GM13976 (cell line): ENCODE measurements at regions not wholly inside any gene's neighbourhood (a gene's known extent, or its start where the extent isn't known, plus 50 kb on each side); places are given as distances from the start of the nearest gene placed in this dataset.

ENCODE experiments used
- DNase-seq: peaks from one replicate; pipeline ENCODE4 v3.0.0; 2012; ENCODE audit warnings: low spot score
- in situ Hi-C: fragments of 300-500 bp; cut with MboI; formaldehyde crosslinking; loops from one replicate; pipeline ENCODE4 v1.12.0; 2022; ENCODE audit warnings: low sequenced_read_pairs, mixed read lengths, inconsistent platforms; ENCODE audit not compliant: unreplicated experiment
- TF ChIP-seq, protein P1 (sequence below): IDR thresholded peaks from 2 replicates; pipeline ENCODE4 v1.5.1; 2012; ENCODE audit warnings: borderline replicate concordance, mild to moderate bottlenecking; ENCODE audit not compliant: insufficient read depth; ENCODE audit errors: extremely low read depth, missing control alignments, control extremely low read depth

DNA sequence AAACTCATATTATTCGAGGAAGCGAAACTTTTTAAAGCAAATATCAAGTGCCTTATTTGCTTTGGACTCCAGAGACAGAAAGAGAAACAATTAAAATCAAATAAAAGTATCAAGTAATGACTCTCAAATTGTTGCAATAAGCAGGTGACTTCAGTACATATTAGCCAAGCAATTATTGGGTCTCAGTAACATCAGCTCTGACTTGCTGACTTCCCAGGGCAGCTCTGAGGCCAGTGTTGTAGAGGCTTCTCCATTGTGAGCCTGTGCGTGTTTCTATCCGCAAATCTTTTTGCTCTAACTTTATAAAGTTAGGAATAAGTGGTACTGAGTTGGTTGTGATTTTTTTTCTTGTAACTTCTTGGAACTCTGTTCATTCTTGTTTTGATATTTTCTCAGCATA lies 186.8 kb upstream of the PRLR start:
- in situ Hi-C loops: no loop called here
- no peak for DNase-seq
- TF ChIP-seq, protein P1, sequence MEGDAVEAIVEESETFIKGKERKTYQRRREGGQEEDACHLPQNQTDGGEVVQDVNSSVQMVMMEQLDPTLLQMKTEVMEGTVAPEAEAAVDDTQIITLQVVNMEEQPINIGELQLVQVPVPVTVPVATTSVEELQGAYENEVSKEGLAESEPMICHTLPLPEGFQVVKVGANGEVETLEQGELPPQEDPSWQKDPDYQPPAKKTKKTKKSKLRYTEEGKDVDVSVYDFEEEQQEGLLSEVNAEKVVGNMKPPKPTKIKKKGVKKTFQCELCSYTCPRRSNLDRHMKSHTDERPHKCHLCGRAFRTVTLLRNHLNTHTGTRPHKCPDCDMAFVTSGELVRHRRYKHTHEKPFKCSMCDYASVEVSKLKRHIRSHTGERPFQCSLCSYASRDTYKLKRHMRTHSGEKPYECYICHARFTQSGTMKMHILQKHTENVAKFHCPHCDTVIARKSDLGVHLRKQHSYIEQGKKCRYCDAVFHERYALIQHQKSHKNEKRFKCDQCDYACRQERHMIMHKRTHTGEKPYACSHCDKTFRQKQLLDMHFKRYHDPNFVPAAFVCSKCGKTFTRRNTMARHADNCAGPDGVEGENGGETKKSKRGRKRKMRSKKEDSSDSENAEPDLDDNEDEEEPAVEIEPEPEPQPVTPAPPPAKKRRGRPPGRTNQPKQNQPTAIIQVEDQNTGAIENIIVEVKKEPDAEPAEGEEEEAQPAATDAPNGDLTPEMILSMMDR: no peak

DNA sequence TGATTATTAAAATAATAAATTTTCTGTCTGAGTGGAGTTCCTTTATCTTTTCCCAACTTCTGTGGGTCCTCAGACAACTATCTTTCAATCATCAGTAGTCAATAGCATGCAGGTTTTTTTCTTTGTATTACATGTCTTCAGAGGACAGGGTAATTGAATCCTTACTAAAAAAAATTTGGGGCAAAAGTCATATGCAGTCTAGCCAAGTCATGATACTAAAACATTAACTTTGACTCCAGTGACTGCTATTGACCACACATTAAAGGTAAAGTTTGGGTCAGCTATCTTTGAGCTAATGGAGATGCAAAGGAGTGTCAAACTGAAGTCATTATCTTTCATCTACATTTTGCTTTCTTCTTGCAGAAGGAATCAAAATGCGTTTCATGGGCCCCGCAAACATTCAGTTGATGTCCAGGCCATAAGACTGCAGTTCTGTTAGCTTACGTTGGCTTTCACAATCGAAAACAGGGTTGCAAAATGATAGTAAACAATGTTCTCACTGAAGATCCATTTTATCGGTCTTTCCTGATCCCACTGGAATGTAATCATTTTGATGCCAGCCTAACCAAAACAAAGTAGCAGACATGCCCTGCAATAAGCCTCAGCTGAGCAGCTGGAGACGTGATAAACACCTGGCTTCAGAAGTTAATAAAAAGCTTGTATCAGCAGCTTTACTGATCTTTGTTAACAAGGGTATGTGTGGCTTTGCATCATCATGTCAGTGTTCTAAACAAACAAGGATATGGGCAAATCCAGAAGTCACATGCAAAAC lies 186.1 kb upstream of the PRLR start:
- DNase-seq: no peak
- in situ Hi-C loops: no loop called here
- TF ChIP-seq, protein P1: no peak

DNA sequence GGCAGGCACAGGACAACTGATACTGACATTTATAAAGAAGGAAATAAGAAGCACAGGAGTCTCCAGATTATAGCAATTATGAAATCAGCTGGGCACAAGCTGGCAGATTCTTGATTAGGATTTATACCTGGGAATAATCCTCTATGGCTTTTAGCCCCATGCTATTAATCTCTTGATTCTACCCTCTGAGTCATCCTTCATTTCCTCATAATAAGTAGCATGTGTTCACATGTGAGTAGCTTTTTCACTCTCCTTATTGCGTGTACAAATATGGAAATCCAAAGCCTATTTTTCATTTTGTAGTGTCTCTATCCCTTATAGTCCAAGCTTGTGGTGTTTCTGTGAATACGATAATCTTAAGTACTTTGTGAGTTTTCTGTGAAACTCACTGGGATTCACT lies 185.0 kb upstream of the PRLR start:
- no peak for DNase-seq
- TF ChIP-seq, protein P1: no peak
- in situ Hi-C loops: no loop called here

DNA sequence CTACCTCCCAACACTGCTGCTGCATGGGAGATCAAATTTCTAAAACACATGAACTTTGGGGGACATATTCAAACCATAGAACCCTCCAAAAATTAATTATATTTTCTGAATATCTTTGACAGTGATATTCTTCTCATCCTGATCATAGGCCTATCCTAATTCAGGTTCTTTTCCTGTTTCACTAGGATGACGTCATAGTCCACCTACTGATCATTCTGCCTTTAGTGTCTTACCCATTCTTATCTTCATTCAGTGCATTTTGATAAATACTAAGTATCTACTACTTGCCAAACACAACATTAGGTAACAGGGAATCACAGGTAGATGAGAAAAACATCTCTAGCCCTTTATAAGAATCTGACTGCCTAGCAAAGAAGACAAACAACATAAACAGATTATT lies 179.1 kb upstream of the PRLR start:
- TF ChIP-seq, protein P1: no peak
- in situ Hi-C loops: no loop called here
- DNase-seq: no peak

DNA sequence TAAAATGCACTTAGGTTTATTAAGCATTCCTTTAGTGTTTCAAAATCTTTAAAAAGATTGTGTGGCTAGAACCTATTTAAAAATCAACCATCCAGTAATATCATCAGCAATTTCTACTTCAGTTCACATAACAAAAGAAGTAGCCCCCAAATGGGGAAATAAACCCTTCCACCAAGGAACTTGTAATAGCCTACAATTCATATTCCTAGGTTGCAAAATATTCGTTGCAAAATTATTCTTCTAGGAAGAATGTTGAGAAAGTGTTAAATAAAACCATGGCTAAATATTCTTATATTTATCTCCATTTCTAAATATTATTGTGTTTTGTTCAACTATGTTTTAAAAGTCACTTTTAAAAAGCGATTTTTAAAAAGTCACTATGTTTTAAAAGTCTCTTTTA lies 177.9 kb upstream of the PRLR start:
- TF ChIP-seq, protein P1: no peak
- DNase-seq: no peak

DNA sequence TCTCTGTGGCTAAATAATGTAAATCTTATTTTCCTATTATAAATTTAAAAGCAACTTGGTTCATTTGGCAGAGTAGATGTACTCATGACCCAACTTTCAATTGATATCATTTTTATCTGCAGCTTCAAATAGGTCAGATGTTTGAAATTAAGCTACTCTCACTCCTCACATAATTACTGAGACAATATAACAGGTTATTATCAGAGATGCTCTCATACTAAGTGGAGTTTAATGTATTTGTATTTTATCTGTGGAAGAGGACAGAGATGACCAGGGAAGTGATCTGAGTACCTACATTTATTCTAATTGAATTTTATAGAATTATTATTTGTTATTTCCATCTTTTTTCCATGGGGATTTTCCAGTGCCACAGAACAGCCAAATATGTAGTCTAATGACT lies 177.4 kb upstream of the PRLR start:
- TF ChIP-seq, protein P1: no peak
- no peak for DNase-seq
- in situ Hi-C loops: no loop called here

More for the DNA sequence above, 177.9 kb upstream of the PRLR start:
- in situ Hi-C loops: no loop called here
